NB4 (cell line): ENCODE measurements at regions not wholly inside any gene's neighbourhood (a gene's known extent, or its start where the extent isn't known, plus 50 kb on each side); places are given as distances from the start of the nearest gene placed in this dataset.
"Not testable (repeated sequence)": the region's sequence is repeated elsewhere in the genome, so short reads cannot be mapped to it uniquely, and the experiment has no call there.

Experiments used
- MYC ChIP-seq: IDR thresholded peaks from 2 replicates; pipeline ENCODE4 v1.6.1; 2011; ENCODE audit warnings: low read depth, low read length
- TF ChIP-seq, protein P1 (sequence below): IDR thresholded peaks from one replicate; pipeline ENCODE4 v1.5.1; 2012; ENCODE audit warnings: low read depth, low read length

DNA sequence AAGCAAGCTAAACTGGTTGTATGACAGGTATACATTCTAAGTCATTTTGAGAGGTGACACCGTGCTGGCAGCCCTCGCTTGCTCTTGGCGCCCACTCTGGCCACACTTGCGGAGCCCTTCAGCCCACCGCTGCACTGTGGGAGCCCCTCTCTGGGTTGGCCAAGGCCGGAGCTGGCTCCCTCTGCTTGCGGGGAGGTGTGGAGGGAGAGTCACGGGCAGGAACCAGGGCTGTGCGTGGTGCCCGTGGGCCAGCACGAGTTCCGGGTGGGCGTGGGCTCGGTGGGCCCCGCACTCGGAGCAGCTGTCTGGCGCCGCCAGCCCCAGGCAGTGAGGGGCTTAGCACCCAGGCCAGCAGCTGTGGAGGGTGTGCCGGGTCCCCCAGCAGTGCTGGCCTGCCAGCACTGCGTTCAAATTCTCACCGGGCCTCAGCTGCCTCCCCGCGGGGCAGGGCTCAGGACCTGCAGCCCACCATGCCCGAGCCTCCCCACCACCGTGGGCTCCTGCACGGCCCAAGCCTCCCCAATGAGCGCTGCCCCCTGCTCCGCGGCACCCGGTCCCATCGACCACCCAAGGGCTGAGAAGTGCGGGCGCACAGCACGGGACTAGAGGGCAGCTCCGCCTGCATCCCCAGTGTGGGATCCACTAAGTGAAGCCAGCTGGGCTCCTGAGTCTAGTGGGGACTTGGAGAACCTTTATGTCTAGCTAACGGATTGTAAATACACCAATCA lies 269.0 kb upstream of the MKLN1 start:
- TF ChIP-seq, protein P1, sequence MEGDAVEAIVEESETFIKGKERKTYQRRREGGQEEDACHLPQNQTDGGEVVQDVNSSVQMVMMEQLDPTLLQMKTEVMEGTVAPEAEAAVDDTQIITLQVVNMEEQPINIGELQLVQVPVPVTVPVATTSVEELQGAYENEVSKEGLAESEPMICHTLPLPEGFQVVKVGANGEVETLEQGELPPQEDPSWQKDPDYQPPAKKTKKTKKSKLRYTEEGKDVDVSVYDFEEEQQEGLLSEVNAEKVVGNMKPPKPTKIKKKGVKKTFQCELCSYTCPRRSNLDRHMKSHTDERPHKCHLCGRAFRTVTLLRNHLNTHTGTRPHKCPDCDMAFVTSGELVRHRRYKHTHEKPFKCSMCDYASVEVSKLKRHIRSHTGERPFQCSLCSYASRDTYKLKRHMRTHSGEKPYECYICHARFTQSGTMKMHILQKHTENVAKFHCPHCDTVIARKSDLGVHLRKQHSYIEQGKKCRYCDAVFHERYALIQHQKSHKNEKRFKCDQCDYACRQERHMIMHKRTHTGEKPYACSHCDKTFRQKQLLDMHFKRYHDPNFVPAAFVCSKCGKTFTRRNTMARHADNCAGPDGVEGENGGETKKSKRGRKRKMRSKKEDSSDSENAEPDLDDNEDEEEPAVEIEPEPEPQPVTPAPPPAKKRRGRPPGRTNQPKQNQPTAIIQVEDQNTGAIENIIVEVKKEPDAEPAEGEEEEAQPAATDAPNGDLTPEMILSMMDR, result not testable (repeated sequence)
- TF ChIP-seq MYC, result not testable (repeated sequence)
